Fibroblast of peridontal ligament (primary cell): ENCODE measurements at regions not wholly inside any gene's neighbourhood (a gene's known extent, or its start where the extent isn't known, plus 50 kb on each side); places are given as distances from the start of the nearest gene placed in this dataset.

Source experiments
- DNase-seq: peaks from one replicate; pipeline ENCODE4 v3.0.0-alpha.2; 2010; ENCODE audit errors: extremely low read depth

GRCh38 chr17:69949496-69949895 lies 125.5 kb upstream of the KCNJ16 start:
- DNase-seq, result no peak

DNA sequence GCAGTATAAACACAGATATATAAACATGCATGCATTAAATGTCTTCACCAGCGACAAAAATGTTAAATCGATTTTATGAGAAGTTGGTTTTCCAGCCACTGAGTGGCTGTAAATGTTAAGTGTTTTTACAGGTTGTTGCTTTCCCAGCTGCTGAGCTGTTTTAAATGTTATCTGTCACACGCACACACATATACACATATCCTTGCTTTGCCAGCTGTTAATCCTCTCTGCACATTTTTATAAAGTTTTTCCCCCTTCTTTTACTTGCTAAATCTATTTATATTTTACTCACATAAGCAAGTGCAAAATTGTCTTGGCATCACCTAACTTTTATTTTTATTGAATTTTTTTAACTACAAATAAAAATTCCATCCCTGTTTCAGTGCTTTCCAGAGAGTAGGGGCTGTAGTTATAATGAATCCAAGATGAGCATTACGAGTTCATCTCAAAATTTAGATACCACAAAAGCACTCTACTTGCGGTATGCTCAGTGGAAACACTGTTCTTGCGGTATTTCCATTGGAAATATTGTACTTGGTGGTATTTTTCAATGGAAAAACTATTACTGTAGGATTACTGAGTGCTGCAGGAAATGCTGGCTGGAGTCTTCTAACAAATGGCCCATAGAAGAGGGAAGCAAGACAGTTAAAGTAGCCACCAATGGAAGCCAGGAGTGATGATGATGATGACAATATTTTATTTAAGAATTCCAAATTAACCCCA lies 124.9 kb upstream of the KCNJ16 start:
- DNase-seq, result peak; percentile 48

DNA sequence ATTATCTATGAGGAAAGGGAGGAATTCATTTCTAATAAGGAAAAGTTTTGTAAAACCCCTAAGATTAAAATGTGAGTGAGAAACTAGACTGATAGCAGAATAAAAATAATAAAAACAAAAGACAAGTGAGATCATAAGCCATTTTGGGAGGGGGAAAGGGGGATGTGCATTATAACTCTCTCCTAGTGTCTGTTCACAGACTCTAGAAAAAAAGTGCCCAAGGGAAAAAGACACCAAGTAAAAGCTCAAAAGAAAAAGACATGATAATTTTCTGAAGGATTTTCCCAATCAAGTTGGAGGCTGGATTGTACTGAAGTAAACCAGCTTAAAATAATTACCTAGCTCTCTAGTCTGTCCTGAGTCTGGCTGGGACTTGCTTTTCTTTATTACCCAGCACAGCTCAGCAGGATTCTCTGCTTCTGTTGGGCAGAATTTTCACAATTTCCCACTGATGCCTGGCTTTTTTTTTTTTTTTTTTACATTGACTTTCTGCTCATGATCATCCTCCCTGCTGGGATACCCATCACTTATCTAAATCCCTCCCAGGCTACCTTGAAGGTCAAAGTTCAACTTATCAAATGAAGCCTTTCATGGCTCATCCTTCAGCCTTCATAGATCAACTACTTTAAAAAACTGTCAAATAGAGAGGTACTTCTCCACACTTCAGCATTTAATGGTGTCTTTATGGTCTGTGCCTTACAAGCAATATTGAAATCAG lies 124.2 kb upstream of the KCNJ16 start:
- DNase-seq, result no peak

DNA sequence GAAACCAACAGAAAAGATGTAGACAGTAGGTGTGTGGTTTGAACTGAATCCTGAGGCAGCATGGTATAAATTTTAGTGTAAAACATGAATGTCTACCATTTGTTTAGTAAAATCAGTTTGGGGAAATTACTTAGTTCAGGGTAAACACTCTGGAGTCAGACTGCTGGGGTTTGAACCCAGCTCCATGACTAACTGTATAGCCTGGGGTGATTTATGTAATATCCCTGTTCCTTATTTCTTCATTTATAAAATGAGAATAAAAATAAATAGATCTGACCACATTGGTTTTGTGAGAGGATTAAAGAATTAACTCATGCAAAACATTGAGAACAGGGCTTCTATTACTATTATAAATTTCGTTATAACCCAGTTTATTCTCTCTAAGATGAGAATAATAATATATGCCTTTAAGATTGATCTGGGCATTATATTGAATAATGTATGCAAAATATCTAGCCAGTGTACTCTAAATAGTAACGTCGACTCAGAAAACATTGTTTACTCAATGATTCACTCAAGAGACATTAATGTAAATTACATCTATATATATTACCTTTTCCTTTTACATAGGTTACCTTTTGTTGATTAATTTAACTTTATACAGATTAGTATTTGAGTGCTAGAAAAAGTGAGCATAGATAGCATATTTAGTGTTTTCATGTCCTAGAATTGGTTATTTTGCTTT lies 120.6 kb upstream of the KCNJ16 start:
- peak; percentile 50 for DNase-seq

DNA sequence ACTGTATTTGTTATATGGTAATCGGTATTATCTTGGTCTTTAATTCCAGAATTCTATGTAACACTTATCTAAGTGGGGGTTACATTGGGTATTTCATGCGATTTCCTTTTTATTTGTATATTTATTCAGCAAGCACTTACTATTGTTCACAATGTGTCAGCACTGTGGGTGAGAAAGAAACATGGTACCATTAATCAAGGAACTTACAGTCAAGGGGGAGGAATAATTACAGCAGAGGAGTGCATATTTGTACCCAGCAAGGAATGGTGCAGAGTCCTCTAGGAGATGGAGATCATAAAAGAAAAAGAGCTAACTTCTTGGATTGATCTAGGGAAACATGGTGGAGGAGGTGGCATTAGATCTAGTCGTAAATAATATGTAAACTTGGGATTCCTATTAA lies 117.0 kb upstream of the KCNJ16 start:
- DNase-seq, result no peak

- DNase-seq, result no peak
Observed at GRCh38 chr17:69959283-69959682, 115.7 kb upstream of the KCNJ16 start.

- DNase-seq, result no peak
Observed at GRCh38 chr17:69960755-69961154, 114.3 kb upstream of the KCNJ16 start.

GRCh38 chr17:69961501-69962145 lies 113.4 kb upstream of the KCNJ16 start:
- DNase-seq, result peak; percentile 25

DNA sequence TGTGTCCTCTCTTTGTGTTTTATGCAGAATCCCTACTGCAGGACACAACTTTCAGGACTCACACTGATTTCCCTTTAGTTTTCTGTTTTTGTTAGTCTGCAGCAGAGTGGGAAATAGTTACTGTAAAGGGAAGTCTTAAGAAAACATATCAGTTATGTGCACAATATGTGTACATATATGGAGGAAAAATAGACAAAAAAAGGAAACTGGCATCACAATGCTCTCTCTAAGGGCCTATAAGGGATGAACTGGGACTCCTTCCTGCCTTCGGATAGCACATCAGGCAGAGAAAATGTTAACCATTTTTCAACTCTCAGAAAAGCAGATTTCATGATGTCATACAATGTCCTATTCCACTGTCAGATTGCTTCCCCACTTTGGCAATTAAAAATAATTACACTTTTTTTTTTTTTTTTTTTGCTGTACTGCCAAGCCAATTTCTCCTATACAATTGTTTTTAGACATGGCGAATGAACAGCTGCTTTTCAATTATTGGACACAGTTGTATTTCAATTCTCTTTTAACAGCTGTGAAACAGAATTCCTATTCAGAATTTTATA lies 112.5 kb upstream of the KCNJ16 start:
- DNase-seq, result no peak

- DNase-seq, result peak; percentile 100
Observed at GRCh38 chr17:69967910-69968411, 107.1 kb upstream of the KCNJ16 start.

DNA sequence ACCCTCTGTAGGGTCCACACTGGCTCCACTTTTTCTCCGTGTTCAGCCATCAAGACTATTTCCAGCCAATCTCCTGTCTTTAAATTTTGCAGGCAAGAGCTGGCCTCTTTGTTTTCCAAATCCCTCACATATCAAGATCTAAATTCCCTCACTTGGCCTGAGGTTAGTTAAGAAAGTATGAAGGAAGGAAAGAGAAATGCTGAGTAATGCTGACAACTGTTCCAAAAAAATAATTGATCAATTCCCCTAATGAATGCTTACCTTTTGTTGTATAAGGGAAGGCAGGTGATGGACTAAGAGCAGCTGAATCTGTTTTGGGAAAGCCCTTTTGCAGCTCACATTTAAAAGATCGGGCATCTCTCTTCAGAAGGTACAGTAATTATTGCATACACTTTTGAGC lies 105.1 kb upstream of the KCNJ16 start:
- no peak for DNase-seq

GRCh38 chr17:69972251-69972650 lies 102.8 kb upstream of the KCNJ16 start:
- DNase-seq, result no peak

DNA sequence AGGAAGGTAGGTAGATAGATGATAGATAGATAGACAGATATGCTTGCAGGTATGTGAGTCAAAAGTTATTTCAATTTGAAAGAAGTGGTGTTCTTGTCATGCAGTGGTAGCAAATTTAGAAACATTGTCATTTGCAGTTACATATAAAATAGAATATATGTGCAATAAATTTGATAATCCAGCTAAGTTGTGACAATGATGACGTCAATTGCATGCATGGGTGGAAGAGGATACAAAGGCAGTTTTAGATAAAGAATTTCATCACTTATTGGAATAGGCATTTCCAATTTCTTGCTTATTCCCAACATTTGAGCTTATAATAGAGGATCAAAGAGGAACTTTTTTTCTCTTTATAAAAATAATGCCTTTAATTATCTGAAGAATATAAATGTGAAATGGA lies 99.2 kb upstream of the KCNJ16 start:
- DNase-seq, result no peak

- DNase-seq, result no peak
Observed at GRCh38 chr17:69978056-69978646, 96.9 kb upstream of the KCNJ16 start.

GRCh38 chr17:69981441-69981840 lies 93.6 kb upstream of the KCNJ16 start:
- DNase-seq, result no peak

DNA sequence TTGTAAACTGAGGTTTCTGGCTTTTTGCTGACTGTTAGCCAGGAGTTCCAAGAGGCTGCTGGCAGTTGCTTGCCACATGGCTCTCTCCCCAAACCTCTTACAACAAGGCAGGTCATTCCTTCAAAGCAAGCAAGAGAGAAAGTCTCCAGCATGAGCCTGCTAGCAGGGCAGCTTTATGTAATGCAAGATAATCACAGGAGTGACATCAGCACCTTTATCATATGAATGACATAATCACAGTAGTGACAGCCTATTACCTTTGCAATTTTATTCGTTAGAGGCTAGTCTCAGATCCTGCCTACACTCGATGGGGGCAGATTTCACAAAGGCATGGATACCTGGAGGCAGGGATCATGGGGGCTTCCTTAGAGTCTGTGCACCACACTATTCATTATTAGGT lies 79.5 kb upstream of the KCNJ16 start:
- no peak for DNase-seq

GRCh38 chr17:69997332-69997731 lies 77.7 kb upstream of the KCNJ16 start:
- DNase-seq, result peak; percentile 30

DNA sequence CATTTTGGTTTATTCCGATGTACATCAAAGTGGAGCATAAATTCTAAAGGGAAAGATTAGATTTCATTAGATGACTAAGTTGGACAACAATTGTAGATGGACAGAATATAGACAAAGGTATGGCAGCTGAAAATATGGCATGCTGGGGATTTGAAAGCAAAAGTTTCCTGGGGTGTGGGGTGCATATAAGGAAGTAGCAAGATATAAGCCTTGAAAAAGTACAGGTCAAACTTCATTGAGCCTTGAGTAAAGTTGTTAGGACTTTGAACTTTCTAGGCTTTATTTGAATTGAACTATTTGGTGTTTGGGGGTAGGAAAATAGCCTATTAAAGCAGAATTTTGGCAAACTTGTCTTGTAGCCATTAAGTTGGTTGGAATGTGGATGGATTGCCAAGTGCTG lies 75.8 kb upstream of the KCNJ16 start:
- DNase-seq, result no peak

- peak; percentile 56 for DNase-seq
Observed at GRCh38 chr17:70006159-70006558, 68.9 kb upstream of the KCNJ16 start.

GRCh38 chr17:70011750-70012149 lies 63.3 kb upstream of the KCNJ16 start:
- peak; percentile 35 for DNase-seq

- DNase-seq, result peak; percentile 84
Observed at GRCh38 chr17:70013911-70014310, 61.1 kb upstream of the KCNJ16 start.
